ENCODE measurements at regions not wholly inside any gene's neighbourhood (a gene's known extent, or its start where the extent isn't known, plus 50 kb on each side); places are given as distances from the start of the nearest gene placed in this dataset.
"Not testable (repeated sequence)": the region's sequence is repeated elsewhere in the genome, so short reads cannot be mapped to it uniquely, and the experiment has no call there.

DNA sequence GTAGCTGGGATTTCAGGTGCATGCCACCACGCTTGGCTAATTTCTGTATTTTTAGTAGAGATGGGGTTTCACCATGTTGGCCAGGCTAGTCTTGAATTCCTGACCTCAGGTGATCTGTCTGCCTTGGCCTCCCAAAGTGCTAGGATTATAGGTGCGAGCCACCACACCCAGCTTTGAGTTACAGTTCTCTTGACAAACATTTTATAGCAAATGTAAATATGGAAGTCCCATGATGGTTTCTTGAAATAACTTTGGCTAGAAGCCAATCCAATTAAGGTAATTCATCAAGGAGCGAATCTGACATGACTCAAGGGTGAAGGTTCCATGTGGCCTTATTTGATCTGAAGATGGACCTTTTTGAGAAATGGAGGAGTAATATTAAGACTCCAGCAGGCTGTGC, 76.2 kb upstream of the RFLNA start:
- DNase-seq (ENCODE audit: low spot score), result not testable (repeated sequence)

DNA sequence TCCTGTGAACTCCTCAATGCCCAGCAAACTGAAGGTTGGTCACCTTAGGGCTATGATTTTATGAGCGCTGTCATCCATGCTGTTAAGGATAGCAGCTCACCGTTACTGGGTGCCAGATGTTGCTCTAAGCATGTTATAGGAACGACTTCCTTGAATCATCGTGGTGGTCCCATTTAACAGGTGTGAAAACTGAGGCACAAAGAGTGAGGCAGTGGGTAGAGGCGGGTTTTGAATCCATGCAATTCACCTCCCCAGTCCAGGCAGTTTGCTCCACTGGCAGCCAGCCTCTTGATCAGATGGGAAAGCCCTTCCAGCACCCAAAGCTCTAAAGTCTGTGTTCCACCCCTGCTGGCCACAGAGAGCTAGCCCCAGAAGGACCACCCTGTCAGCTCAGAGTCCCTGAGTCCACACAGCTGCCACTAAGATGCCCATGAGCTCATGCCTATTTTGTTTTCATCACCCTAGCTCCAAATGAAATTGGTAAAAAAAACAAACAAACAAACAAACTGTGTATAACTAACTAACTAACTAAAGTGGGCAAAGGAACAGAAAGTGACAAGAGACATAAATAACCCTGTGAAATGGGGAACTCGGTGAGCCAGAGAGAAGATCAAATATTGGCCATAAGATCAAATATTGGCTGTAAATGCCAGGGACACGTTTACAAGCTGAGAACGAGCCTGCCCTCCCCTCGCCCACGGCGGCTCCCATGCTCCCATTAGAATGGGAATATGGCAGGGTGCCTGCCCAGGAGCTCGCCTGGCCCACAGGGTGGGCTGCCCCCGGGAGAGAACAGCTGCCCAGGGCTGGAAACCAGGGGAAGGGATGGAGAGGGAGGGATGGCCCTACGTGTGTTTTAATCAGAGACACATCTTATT, 72.3 kb upstream of the RFLNA start:
- no peak for DNase-seq (ENCODE audit: low spot score)

DNA sequence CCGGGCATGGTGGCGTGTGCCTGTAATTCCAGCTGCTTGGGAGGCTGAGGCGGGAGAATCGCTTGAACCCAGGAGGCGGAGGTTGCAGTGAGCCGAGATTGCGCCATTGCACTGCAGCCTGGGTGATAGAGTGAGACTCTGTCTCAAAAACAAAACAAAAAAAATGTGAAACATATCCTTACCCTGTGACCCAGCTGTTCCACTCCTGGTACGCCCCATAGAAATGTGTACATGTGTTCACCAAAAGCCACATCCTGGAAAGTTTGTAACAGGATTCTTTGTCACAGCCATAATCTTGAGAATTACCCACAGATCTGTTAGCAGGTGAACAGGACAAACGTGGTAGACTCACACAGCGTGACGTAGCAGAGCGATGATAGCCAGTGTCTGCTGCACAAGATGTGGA, 71.2 kb upstream of the RFLNA start:
- DNase-seq (ENCODE audit: low spot score), result not testable (repeated sequence)

GRCh38 chr12:124224535-124225110, 70.3 kb upstream of the RFLNA start:
- DNase-seq (ENCODE audit: low spot score), result no peak

DNA sequence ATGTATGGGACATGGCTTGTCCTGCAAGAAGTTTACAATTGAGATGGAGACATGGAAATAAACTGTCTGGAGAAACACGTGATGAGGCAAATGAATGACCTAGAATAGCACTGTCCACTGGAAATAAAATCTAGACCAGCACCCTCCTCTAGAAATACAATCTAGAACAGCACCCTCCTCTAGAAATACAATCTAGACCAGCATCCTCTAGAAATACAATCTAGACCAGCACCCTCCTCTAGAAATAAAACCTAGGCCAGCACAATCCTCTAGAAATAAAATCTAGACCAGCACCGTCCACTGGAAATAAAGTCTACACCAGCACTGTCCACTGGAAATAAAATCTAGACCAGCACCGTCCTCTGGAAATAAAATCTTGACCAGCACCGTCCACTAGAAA, 69.2 kb upstream of the RFLNA start:
- DNase-seq (ENCODE audit: low spot score), result no peak

DNA sequence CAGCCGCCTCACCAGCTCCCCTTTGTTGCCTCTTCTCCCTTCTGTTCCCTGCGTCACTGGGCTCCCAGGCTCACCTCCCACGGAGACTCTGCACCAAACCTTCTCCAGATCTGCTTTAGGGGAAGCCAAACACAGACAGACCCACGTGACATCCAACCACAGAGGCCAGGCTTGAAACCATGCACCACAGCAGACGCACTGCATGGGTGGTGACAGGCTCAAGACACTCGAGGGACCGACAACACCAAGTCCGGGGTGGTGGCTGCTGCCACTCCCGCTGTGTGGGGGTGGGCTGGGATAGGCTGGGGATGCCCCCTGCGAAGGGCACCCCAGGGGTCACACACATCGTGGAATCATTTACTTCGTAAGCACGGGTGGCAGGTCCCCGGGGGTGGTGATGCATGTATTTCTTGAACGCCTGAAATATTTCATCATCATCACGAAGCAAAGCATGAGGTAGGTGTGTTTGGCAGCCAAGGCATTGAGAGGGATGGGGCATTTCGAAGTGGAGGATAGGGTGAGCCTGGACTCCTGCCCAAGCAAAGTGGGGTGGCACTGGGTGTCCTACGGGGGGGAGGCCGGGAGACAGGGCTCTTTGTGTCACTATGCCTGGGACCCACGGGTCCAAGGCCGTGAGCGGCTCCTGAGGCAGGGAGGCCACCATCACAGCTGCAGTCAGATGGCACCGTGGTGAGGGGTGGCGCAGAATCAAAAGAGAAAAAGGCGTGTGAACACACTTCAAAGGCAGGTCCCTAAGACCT, 66.8 kb upstream of the RFLNA start:
- DNase-seq (ENCODE audit: low spot score), result peak; percentile 17

DNA sequence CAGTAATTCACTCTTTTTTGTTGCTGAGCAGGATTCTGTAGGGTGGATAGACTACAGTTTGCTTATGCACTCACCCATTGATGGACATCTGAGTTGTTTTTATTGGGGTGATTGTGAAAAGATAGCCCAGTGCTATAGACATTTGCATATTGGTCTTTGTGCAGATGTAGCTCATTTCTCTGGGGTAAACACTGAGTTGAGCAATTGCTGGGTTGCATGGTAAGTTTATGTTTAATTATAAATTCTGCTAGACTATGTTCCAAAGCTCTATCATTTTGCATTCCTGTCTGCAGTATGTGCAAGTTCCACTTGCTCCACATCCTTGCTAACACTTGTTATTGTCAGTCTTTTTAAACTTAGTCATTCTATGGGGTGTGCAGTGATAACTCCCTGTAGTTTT, 65.4 kb upstream of the RFLNA start:
- DNase-seq (ENCODE audit: low spot score), result no peak

- DNase-seq (ENCODE audit: low spot score), result no peak
Measured at GRCh38 chr12:124230117-124230757, 64.7 kb upstream of the RFLNA start.

- DNase-seq (ENCODE audit: low spot score), result no peak
Measured at GRCh38 chr12:124230789-124231188, 64.1 kb upstream of the RFLNA start.

DNA sequence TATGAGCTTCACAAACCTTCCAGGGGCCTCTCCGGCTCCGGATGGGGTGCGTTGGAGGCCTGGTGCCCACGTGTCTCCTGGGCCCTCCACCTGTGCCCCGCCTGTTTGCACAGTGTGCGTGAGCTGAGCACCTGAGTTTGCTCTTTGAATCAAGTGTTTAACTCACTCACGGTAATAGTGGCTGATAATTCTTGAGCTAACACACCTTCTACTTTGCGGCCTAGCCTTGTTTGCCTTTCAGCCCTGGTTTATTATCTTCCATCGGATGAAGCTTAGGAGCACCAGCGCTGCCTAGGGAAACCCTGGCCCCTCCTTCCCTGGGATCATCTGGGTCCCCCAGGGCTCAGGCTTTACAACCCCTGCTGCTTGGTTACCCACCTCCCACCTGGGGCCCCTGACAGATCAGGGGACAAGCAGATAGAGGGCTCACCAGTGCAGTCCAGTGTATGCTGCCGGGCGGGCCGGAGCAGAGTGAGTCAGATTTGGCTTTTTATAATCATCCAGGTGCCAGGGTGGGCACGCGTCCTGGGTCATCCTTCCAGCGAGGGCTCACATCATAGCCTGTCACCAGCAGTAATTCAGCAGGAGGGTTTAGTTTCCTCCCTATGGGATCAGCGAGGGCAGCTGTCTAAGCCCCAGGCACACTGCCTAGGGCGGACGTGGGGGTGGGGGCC, 62.8 kb upstream of the RFLNA start:
- peak; percentile 22 for DNase-seq (ENCODE audit: low spot score)

DNA sequence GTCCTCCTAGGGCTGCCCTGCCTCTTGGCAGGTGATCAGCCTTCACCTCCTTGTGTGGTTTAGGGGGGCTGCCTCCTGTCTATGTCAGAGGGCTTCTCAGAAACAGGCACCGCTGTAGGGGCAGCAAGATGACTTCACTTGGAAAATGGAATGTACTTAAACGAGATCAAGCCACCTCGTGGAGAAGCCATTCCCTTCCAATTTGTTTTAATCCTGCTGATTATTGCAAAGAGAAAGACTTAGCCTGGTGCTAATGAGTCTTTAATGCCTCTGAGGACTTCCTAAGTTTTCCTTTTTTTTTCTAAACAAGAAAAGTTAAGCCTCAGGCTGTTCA, 62.3 kb upstream of the RFLNA start:
- no peak for DNase-seq (ENCODE audit: low spot score)

DNA sequence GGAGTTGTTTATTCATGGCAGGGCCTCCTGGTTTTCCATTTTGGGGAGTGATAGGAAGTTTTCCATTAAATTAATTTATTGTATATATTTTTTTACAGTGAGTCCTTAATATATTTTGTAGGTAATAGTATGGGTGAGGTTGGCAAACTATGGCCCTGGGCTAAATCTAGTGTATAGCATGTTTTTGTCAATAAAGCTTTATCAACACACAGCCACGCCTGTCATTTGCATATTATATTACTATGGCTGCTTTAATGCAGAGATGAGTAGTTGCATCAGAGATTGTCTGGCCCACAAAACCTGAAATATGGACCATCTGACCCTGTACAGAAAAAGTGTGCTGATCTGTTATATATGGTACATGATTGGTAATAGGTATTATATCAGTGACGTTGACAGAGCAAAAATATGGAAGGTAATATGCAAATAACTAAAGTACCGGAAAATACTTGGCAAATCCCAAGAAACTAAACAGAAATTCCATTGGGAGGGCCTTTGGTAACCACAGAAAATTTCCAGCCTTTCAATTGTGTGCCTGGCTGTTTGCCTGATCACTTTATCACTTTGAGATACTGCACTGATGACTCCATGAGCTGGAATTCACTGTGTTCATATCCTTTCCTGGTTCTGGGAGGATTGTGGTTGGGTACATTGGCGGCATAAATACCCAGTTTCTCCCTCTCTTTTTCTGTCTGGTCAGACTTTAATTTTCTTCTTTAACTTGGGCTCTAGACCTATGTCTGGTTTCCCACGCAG, 61.7 kb upstream of the RFLNA start:
- no peak for DNase-seq (ENCODE audit: low spot score)

DNA sequence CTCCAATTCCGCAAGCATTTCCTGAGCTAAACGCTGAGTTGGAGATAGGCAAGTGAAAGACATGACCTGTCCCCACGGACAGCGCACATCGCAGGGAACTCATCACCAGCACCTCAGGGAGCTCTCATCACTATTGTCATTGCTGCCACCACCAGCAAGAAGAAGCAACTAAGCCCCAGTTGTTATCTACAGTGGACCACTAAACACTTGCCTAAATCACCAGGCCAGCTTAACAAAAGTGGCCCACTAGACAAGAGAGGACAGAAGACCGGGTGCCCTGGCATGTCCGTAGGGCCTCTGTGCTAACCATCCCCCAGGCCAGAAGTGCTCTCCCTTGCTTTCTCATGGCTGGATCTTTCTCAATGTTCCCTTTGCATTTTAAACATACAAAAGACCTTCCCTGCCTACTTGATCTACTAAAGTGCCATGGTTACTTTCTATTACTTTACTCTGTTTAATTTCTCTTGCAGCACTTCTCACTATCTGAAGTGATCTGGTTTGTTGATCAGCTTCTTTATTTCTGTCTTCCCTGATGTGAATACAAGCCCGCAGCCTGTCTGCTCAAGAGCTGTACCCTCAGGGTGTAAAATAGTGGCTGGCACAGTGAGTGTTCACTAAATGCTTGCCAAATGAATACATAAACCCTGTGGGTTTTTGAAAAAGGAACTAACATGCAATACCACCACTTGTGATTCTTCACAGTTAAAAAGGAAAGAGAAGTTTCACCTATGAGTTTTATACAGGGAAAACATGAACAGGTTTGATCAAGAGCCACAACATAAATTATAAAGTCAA, 60.9 kb upstream of the RFLNA start:
- DNase-seq (ENCODE audit: low spot score), result no peak

DNA sequence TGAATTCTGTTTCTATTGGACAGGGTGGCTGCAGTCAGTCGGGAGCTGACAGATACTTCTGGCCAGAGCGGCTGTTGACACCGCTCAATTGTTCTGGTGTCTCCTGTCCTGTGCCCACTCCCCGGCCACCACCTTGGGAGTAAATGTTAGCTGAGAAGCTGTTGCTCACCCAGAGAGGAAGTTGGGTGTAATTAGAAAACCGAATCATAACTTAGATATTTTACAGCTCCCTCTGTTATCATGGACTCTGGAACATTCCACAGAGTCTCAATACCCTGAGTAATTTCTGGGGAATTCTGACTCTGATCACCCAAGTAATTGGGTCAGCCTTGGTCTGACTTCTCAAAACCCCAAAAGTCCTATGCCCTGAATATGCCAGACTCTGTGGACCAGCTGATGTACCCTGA, 58.3 kb upstream of the RFLNA start:
- DNase-seq (ENCODE audit: low spot score), result no peak

DNA sequence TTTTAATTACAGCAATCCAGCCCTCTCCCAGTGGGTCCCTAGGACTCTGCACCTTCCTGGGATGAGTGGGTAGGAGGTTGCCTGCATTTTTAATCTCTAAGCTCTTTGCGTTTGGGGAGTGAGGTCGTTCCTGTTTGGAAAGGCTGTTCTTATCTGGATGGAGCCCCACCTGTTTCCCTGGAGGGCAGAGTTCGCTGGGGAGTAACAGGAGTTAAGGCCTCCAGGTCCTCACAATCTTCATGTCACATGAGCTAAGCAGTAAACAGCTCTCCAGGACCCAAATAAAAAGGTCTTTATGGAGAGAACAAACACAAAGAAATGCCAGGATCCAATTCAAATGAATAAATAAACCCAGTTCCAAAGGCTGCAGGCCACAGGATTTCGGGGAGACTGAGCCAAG, 56.0 kb upstream of the RFLNA start:
- no peak for DNase-seq (ENCODE audit: low spot score)

DNA sequence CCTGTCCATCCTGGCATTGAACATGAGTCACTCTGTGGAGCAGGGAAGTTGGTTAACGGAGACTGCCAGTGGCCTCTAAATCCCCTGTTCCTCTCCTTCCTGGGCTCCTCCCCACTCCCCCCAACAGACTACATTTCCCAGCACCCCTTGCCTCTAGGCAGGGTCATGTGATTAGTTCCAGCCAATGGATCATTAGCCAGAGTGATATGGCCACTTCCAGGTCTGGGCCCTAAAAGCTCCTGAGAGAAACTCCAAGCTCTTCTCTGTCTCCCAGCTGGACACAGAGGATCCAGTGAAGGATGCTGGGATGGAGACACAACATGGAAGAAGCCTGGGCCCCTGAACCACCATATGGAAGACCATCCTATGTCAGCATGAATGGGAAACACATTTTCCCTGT, 54.4 kb upstream of the RFLNA start:
- DNase-seq (ENCODE audit: low spot score), result peak; percentile 9

- DNase-seq (ENCODE audit: low spot score), result no peak
Measured at GRCh38 chr12:124241776-124242528, 52.9 kb upstream of the RFLNA start.

DNA sequence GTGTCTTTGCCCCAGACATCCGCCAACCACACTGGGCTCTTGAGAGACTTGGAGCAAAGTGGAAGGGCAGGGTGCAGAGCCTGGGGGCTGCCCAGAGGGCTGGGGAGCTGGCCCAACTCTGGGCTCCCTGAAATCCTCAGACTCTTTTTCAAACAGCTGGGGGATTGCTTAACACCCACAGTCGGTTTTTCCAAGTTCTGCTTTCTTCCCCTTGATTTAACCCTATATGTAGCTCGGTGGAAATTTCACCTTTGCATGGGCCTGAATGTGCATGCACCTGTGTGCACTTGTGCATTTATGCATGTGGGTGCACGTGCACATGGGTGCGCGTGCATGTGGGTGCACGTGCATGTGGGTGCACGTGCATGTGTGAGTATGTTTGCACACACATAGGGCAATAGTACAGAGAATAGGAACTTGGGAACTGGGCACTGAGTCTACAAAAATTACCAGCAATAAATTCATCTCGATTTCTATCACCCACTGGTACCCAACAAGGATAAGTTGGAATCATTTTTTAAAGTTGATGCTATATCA, 52.3 kb upstream of the RFLNA start:
- no peak for DNase-seq (ENCODE audit: low spot score)

- DNase-seq (ENCODE audit: low spot score), result no peak
Measured at GRCh38 chr12:124243936-124244335, 51.0 kb upstream of the RFLNA start.
